ENCODE measurements at regions not wholly inside any gene's neighbourhood (a gene's known extent, or its start where the extent isn't known, plus 50 kb on each side); places are given as distances from the start of the nearest gene placed in this dataset.

- Histone ChIP-seq H3K36me3 (ENCODE audit: control insufficient read depth in 1 of 2, insufficient read depth in 2 of 2, low read length in 2 of 2) (no peaks in the 10 kb centered on the region), H3K4me3 (ENCODE audit: low read depth in 1 of 2, low read length in 2 of 2) (no peak overlapping the region), H3K27ac (ENCODE audit: low read depth, low read length) (no peak overlapping the region), H3K9me3 (ENCODE audit: control insufficient read depth in 1 of 2, low read length in 2 of 2) (no peaks in the 10 kb centered on the region), H3K9ac (ENCODE audit: low read depth in 1 of 2, low read length in 2 of 2) (no peak overlapping the region), H3K27me3 (ENCODE audit: control insufficient read depth in 1 of 2, insufficient read depth in 2 of 2, low read length in 2 of 2) (no peaks in the 10 kb centered on the region), H3K4me1 (ENCODE audit: control insufficient read depth in 1 of 2, insufficient read depth in 2 of 2, low read length in 2 of 2) (no peaks in the 10 kb centered on the region)
Observed at GRCh38 chr4:3697033-3697432, 69.2 kb upstream of the ADRA2C start.

- no peaks in the 10 kb centered on the region for H3K4me1 ChIP-seq (ENCODE audit: control insufficient read depth in 1 of 2, insufficient read depth in 2 of 2, low read length in 2 of 2)
Observed at GRCh38 chr4:3690551-3691152, 75.5 kb upstream of the ADRA2C start.

GRCh38 chr4:3689576-3690550 is 76.3 kb upstream of the ADRA2C start:
- Histone ChIP-seq H3K9me3 (ENCODE audit: control insufficient read depth in 1 of 2, low read length in 2 of 2) (no peaks in the 10 kb centered on the region), H3K27me3 (ENCODE audit: control insufficient read depth in 1 of 2, insufficient read depth in 2 of 2, low read length in 2 of 2) (no peaks in the 10 kb centered on the region), H3K36me3 (ENCODE audit: control insufficient read depth in 1 of 2, insufficient read depth in 2 of 2, low read length in 2 of 2) (no peaks in the 10 kb centered on the region), H3K27ac (ENCODE audit: low read depth, low read length) (no peak overlapping the region), H3K9ac (ENCODE audit: low read depth in 1 of 2, low read length in 2 of 2) (no peak overlapping the region), H3K4me3 (ENCODE audit: low read depth in 1 of 2, low read length in 2 of 2) (no peak overlapping the region), H3K4me1 (ENCODE audit: control insufficient read depth in 1 of 2, insufficient read depth in 2 of 2, low read length in 2 of 2) (no peaks in the 10 kb centered on the region)

More at GRCh38 chr4:3690551-3691152, 75.5 kb upstream of the ADRA2C start:
- Histone ChIP-seq H3K27me3 (ENCODE audit: control insufficient read depth in 1 of 2, insufficient read depth in 2 of 2, low read length in 2 of 2) (no peaks in the 10 kb centered on the region), H3K9ac (ENCODE audit: low read depth in 1 of 2, low read length in 2 of 2) (no peak overlapping the region), H3K36me3 (ENCODE audit: control insufficient read depth in 1 of 2, insufficient read depth in 2 of 2, low read length in 2 of 2) (no peaks in the 10 kb centered on the region), H3K4me3 (ENCODE audit: low read depth in 1 of 2, low read length in 2 of 2) (no peak overlapping the region), H3K27ac (ENCODE audit: low read depth, low read length) (no peak overlapping the region), H3K9me3 (ENCODE audit: control insufficient read depth in 1 of 2, low read length in 2 of 2) (no peaks in the 10 kb centered on the region)

- Histone ChIP-seq H3K36me3 (ENCODE audit: control insufficient read depth in 1 of 2, insufficient read depth in 2 of 2, low read length in 2 of 2) (no peaks in the 10 kb centered on the region), H3K27me3 (ENCODE audit: control insufficient read depth in 1 of 2, insufficient read depth in 2 of 2, low read length in 2 of 2) (no peaks in the 10 kb centered on the region), H3K9ac (ENCODE audit: low read depth in 1 of 2, low read length in 2 of 2) (no peak overlapping the region), H3K9me3 (ENCODE audit: control insufficient read depth in 1 of 2, low read length in 2 of 2) (no peaks in the 10 kb centered on the region), H3K4me1 (ENCODE audit: control insufficient read depth in 1 of 2, insufficient read depth in 2 of 2, low read length in 2 of 2) (no peaks in the 10 kb centered on the region), H3K27ac (ENCODE audit: low read depth, low read length) (no peak overlapping the region), H3K4me3 (ENCODE audit: low read depth in 1 of 2, low read length in 2 of 2) (no peak overlapping the region)
Observed at GRCh38 chr4:3689006-3689405, 77.2 kb upstream of the ADRA2C start.

GRCh38 chr4:3688018-3688998 is 77.9 kb upstream of the ADRA2C start:
- no peak overlapping the region for H3K9ac ChIP-seq (ENCODE audit: low read depth in 1 of 2, low read length in 2 of 2)
- H3K4me1 ChIP-seq (ENCODE audit: control insufficient read depth in 1 of 2, insufficient read depth in 2 of 2, low read length in 2 of 2) = no peaks in the 10 kb centered on the region
- H3K27me3 ChIP-seq (ENCODE audit: control insufficient read depth in 1 of 2, insufficient read depth in 2 of 2, low read length in 2 of 2) = no peaks in the 10 kb centered on the region
- H3K27ac ChIP-seq (ENCODE audit: low read depth, low read length) = no peak overlapping the region
- no peak overlapping the region for H3K4me3 ChIP-seq (ENCODE audit: low read depth in 1 of 2, low read length in 2 of 2)
- H3K9me3 ChIP-seq (ENCODE audit: control insufficient read depth in 1 of 2, low read length in 2 of 2) = no peaks in the 10 kb centered on the region
- no peaks in the 10 kb centered on the region for H3K36me3 ChIP-seq (ENCODE audit: control insufficient read depth in 1 of 2, insufficient read depth in 2 of 2, low read length in 2 of 2)

GRCh38 chr4:3687538-3687937 is 78.6 kb upstream of the ADRA2C start:
- H3K27ac ChIP-seq (ENCODE audit: low read depth, low read length) = no peak overlapping the region
- H3K9ac ChIP-seq (ENCODE audit: low read depth in 1 of 2, low read length in 2 of 2) = no peak overlapping the region
- no peaks in the 10 kb centered on the region for H3K27me3 ChIP-seq (ENCODE audit: control insufficient read depth in 1 of 2, insufficient read depth in 2 of 2, low read length in 2 of 2)
- H3K4me3 ChIP-seq (ENCODE audit: low read depth in 1 of 2, low read length in 2 of 2) = no peak overlapping the region
- no peaks in the 10 kb centered on the region for H3K9me3 ChIP-seq (ENCODE audit: control insufficient read depth in 1 of 2, low read length in 2 of 2)
- H3K4me1 ChIP-seq (ENCODE audit: control insufficient read depth in 1 of 2, insufficient read depth in 2 of 2, low read length in 2 of 2) = no peaks in the 10 kb centered on the region
- no peaks in the 10 kb centered on the region for H3K36me3 ChIP-seq (ENCODE audit: control insufficient read depth in 1 of 2, insufficient read depth in 2 of 2, low read length in 2 of 2)

GRCh38 chr4:3686753-3687152 is 79.4 kb upstream of the ADRA2C start:
- no peaks in the 10 kb centered on the region for H3K36me3 ChIP-seq (ENCODE audit: control insufficient read depth in 1 of 2, insufficient read depth in 2 of 2, low read length in 2 of 2)

GRCh38 chr4:3685081-3685645 is 81.0 kb upstream of the ADRA2C start:
- no peaks in the 10 kb centered on the region for H3K9me3 ChIP-seq (ENCODE audit: control insufficient read depth in 1 of 2, low read length in 2 of 2)
- no peak overlapping the region for H3K9ac ChIP-seq (ENCODE audit: low read depth in 1 of 2, low read length in 2 of 2)
- H3K36me3 ChIP-seq (ENCODE audit: control insufficient read depth in 1 of 2, insufficient read depth in 2 of 2, low read length in 2 of 2) = no peaks in the 10 kb centered on the region
- no peak overlapping the region for H3K27ac ChIP-seq (ENCODE audit: low read depth, low read length)
- no peak overlapping the region for H3K4me3 ChIP-seq (ENCODE audit: low read depth in 1 of 2, low read length in 2 of 2)
- no peaks in the 10 kb centered on the region for H3K4me1 ChIP-seq (ENCODE audit: control insufficient read depth in 1 of 2, insufficient read depth in 2 of 2, low read length in 2 of 2)
- no peaks in the 10 kb centered on the region for H3K27me3 ChIP-seq (ENCODE audit: control insufficient read depth in 1 of 2, insufficient read depth in 2 of 2, low read length in 2 of 2)

More at GRCh38 chr4:3686753-3687152, 79.4 kb upstream of the ADRA2C start:
- H3K4me3 ChIP-seq (ENCODE audit: low read depth in 1 of 2, low read length in 2 of 2) = no peak overlapping the region
- H3K27me3 ChIP-seq (ENCODE audit: control insufficient read depth in 1 of 2, insufficient read depth in 2 of 2, low read length in 2 of 2) = no peaks in the 10 kb centered on the region
- no peaks in the 10 kb centered on the region for H3K4me1 ChIP-seq (ENCODE audit: control insufficient read depth in 1 of 2, insufficient read depth in 2 of 2, low read length in 2 of 2)
- H3K27ac ChIP-seq (ENCODE audit: low read depth, low read length) = no peak overlapping the region
- no peak overlapping the region for H3K9ac ChIP-seq (ENCODE audit: low read depth in 1 of 2, low read length in 2 of 2)
- H3K9me3 ChIP-seq (ENCODE audit: control insufficient read depth in 1 of 2, low read length in 2 of 2) = no peaks in the 10 kb centered on the region

GRCh38 chr4:3684546-3684945 is 81.6 kb upstream of the ADRA2C start:
- Histone ChIP-seq H3K9me3 (ENCODE audit: control insufficient read depth in 1 of 2, low read length in 2 of 2) (no peaks in the 10 kb centered on the region), H3K36me3 (ENCODE audit: control insufficient read depth in 1 of 2, insufficient read depth in 2 of 2, low read length in 2 of 2) (no peaks in the 10 kb centered on the region), H3K4me3 (ENCODE audit: low read depth in 1 of 2, low read length in 2 of 2) (no peak overlapping the region), H3K27ac (ENCODE audit: low read depth, low read length) (no peak overlapping the region), H3K4me1 (ENCODE audit: control insufficient read depth in 1 of 2, insufficient read depth in 2 of 2, low read length in 2 of 2) (no peaks in the 10 kb centered on the region), H3K27me3 (ENCODE audit: control insufficient read depth in 1 of 2, insufficient read depth in 2 of 2, low read length in 2 of 2) (no peaks in the 10 kb centered on the region), H3K9ac (ENCODE audit: low read depth in 1 of 2, low read length in 2 of 2) (no peak overlapping the region)

All from duodenal mucosa (tissue), 2 donors.